ENCODE measurements at regions not wholly inside any gene's neighbourhood (a gene's known extent, or its start where the extent isn't known, plus 50 kb on each side); places are given as distances from the start of the nearest gene placed in this dataset.

DNA sequence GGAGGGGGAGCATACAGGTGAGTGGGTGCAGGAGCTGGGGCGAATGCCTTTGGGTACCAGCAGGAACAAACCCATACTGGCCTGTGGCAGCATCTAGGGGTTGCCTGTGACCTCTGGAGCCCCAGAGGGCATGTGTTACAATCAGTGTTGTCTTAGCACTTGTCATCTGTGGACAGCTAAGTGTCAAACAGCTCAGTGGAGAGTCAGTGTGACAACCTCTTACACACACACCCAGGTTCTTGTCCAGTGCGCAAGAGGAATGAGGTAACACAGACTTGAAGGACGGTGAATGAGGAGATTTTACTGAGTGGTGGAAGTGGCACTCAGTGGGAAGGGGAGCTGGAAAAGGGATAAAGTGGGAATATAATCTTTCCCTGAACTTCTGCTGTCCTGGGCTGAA is 54.1 kb upstream of the DDIT4L start:
- CTCF ChIA-PET = no interaction called here
- DNase-seq (ENCODE audit: extremely low spot score) = no peak
- POLR2A ChIA-PET = no interaction called here
- TF ChIP-seq, protein P1, sequence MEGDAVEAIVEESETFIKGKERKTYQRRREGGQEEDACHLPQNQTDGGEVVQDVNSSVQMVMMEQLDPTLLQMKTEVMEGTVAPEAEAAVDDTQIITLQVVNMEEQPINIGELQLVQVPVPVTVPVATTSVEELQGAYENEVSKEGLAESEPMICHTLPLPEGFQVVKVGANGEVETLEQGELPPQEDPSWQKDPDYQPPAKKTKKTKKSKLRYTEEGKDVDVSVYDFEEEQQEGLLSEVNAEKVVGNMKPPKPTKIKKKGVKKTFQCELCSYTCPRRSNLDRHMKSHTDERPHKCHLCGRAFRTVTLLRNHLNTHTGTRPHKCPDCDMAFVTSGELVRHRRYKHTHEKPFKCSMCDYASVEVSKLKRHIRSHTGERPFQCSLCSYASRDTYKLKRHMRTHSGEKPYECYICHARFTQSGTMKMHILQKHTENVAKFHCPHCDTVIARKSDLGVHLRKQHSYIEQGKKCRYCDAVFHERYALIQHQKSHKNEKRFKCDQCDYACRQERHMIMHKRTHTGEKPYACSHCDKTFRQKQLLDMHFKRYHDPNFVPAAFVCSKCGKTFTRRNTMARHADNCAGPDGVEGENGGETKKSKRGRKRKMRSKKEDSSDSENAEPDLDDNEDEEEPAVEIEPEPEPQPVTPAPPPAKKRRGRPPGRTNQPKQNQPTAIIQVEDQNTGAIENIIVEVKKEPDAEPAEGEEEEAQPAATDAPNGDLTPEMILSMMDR (IDR thresholded peaks at IDR 0.05; ENCODE audit: control extremely low read depth, extremely low read depth, low read depth, missing control alignments) = no peak

Data from GM10248 (cell line).